ENCODE measurements at regions not wholly inside any gene's neighbourhood (a gene's known extent, or its start where the extent isn't known, plus 50 kb on each side); places are given as distances from the start of the nearest gene placed in this dataset.

DNA sequence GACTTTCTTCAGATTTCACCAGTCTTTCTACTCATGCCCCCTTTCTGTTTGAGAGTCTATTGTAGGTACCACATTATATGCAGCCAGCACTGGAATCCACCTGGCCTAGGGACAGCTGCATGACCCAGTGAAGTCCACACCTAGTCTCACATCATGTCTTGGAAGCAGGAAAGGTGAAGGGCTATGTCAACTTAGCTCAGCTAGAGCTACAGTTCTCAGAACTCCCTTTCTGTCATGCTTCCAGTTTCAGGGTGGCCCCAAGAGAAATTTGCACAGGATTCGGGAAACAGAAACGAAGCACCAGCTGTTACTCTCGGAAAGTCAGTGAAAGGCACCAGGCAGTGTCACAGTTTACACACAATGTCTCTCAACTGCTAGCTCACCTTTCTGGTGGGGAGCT lies 51.6 kb upstream of the NLRP1 start:
- intact Hi-C loops (cut with micrococcal nuclease), result no loop called here

DNA sequence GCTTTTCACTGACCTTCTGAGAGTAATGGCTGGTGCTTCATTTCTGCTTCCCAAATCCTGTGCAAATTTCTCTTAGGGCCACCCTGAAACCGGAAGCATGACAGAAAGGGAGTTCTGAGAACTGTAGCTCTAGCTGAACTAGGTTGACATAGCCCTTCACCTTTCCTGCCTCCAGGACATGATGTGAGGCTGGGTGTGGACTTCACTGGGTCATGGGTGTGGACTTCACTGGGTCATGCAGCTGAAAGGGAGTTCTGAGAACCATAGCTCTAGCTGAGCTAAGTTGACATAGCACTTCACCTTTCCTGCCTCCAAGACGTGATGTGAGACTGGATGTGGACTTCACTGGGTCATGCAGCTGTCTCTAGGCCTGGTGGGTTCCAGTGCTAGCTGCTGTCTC lies 54.3 kb upstream of the NLRP1 start:
- intact Hi-C loops (cut with micrococcal nuclease), result no loop called here

DNA sequence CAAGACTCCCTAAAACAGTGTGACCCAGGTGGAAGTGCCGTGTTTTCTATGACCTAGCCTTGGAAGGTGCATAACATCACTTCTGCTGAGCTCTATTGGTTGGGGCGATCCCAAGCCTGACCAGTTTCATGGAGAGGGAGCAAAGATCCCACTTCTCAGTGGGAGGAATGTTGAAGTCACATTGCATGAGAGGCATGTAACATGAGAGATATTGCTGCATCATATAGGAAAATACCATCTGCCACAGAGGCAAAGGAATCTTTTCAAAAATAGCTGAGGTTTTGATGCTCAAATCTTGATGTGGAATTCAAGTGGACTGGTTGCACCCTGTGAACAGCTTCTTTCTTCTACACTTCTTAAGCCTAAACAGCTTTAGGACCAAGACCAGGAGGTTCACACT lies 56.4 kb upstream of the NLRP1 start:
- intact Hi-C loops (cut with micrococcal nuclease), result no loop called here

DNA sequence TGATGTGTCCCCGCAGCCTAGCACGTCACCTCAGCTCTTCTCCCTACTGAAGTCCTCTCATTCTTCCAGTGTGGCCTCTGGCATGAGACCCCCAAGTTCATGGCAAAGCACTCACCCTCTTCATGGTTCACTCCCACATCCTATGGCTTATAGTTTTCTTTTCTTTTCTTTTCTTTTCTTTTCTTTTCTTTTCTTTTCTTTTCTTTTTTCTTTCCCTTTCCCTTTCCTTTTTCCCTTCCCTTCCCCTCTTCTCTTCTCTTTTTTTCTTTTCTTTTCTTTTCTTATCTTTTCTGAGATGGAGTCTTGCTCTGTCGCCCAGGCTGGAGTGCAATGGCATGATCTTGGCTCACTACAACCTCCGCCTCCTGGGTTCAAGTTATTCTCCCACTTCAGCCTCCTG lies 58.4 kb upstream of the NLRP1 start:
- intact Hi-C loops (cut with micrococcal nuclease), result no loop called here

DNA sequence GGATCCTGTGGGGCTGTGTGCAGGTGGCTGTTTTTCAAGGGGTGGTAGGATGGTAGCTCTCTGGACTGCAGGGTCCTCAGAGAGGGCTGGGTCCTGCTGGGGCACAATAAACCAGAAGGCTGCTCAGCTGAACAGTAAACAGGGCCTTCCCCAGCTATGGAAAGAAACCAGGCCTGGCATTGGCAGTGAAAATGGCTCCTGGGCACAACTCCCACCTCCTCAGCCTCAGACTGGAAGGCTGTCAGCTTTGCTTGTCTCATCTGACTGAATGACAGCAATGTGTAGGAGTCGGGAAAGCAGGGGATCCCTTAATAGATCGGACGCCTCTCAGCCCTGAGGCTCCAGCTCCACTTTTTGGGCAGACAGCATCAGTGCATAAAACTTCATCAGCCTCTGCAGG lies 59.8 kb upstream of the NLRP1 start:
- intact Hi-C loops (cut with micrococcal nuclease), result no loop called here

DNA sequence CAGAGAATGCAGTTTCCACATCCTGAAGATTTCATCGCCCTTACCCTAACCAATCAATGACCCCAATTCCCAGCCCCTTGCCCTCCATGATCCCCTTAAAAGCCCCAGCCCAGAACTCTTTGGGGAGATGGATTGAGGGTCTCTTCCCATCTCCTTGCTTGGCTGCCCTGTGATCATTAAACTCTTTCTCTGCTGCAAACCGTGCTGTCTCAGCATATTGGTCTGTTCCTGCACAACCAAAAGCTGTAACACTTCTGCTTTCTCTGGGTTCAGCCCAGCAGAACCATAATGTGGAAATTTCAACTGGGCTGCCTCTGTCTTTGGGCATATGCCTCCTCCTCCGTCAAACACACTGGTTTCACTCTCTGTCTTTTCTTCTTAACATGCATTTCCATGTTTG lies 67.0 kb upstream of the NLRP1 start:
- intact Hi-C loops (cut with micrococcal nuclease), result no loop called here

DNA sequence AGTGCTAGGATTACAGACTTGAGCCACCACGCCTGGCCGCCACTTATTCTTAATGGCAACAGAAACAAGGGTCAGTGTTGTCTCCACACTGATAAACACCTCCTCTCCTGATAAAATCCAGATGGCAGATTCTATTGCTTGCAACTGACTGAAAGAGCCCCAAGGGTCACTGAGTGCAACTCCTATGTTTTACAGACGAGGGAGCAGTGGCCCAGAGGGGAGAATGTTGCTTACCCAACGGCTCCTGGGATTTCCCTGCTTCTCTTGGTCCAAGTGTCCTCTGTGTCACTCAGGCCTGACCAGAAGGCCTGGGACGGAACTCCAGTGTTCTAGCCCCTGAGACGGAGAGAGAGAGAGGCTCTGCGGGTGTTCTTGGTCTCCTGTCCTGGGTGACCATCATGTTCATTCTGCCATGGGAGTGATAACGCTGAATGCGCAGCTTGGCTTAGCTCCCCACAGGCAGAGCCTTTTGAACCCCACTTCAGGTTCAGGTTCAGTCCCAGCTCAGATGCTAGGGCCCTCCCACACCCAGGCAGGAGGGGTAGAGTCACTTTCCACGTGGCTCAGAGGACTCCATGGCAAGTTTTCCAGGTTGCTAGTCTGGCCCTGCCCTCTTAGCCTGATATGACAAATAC lies 77.3 kb upstream of the NLRP1 start:
- intact Hi-C loops (cut with micrococcal nuclease), result no loop called here

DNA sequence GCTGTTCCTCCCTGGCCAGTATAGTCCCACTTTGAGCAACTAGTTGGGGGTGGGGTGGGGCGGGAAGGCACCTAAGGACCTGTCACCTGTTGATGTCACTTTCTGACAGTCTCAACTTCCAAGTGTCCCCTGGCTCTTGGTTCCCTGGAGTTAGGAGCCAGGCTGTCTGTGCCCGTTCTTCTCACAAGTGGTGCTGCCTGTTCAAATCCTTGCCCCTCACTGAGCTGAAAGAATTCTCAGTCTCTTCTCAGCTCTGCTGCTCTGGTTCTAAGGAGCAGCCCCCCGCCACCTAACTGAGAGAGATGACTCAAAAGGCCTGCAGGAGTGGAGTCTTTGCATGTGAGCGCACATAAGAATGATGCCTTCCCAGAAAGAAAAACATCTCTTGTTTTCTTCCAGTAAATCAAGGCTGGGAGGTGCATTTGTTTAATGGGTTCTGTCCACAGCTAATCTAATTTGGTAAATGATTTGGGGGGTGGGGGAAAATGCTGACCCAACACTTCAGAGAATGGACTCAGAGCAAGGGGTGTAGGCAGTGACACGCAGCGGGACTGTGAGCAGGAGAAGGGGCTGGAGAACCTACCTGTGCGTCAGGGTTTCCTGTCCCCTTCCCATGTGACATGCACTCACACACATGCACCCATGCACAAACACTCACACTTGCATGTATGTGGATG lies 78.2 kb upstream of the NLRP1 start:
- intact Hi-C loops (cut with micrococcal nuclease), result no loop called here

DNA sequence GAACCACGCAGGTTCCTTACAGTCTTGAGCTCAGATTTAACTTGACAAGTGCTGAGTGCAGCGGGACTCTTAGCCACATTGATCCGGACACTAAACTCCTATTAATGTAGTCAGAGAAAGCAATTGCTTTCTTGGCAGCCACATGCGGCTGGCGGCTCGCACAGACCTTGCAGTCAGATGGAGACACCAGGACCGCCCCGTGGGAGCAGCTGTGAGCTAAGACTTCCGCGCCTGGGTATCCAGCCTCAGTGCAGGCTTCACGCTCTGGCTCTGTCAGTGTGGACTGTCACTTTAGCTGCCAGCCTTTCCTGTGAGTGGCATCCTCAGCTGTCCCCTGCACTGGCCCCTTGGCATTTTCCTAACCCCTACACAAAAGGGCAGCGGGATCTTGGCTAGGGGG lies 80.9 kb upstream of the NLRP1 start:
- intact Hi-C loops (cut with micrococcal nuclease), result no loop called here

DNA sequence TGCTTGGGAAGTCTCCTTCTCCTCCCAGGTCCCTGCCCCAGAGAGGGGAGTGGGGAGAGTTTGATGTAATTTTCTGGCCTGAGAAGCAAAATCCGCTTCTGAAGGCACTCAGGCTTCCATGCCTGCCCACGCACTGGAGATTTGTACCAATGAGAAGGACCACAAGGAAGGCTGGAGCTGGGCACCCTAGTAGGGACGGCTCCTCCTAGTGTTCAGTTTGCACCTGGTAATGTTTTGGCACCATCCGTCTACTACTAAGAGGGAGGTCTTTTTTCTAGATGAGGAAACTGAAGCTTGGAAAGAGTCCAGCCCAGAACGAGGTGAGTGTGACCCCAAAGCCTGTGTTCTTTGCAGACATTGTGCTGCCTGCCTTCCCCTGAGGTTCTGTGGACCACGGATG lies 83.6 kb upstream of the NLRP1 start:
- intact Hi-C loops (cut with micrococcal nuclease), result no loop called here

DNA sequence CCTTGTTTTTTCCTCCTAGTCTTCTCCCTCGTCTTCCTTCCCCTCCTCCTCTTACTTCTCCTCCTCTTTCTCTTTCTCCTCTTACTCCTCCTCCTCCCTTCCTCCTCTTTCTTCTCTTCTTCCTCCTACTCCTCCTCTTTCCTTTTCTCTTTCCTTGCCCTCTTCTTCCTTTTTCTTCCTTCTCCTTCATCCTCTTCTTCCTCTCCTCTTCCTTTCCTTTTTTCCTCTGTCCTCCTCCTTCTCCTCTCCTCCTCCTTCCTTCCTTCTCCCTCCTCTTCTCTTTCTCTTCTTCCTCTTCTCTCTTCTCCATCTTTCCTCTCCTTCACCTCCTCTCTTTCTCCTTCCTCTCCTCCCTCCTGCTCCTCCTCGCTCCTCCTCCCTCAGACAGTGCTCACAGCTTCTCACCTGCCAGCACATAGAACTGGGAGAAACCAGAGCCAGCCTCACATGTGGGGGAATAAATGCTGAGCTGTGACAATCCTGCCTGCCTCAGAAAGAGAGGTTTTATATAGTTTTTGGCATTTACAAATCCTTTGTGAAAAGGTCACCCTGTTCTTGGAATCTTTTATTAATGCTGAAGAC lies 84.3 kb upstream of the NLRP1 start:
- intact Hi-C loops (cut with micrococcal nuclease), result no loop called here

DNA sequence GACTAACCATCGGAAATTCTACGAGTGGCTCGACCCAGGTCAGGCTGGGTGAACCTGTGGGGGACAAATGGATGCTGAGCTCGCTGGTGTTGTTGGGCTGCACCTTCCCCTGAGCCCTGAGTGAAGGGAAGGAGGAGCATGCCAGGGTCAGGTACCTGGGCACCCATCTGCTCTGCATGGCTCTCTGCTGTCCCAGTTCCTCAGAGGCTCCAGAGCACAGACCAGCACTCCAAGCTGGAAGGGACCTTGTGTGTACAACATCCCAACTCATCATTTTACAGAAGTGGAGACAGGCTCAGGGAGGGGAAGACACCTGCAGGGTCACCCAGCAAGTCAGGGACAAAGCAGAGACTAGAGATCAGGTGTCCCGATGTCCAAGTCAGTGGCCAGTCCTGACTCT lies 84.9 kb upstream of the NLRP1 start:
- intact Hi-C loops (cut with micrococcal nuclease), result no loop called here

DNA sequence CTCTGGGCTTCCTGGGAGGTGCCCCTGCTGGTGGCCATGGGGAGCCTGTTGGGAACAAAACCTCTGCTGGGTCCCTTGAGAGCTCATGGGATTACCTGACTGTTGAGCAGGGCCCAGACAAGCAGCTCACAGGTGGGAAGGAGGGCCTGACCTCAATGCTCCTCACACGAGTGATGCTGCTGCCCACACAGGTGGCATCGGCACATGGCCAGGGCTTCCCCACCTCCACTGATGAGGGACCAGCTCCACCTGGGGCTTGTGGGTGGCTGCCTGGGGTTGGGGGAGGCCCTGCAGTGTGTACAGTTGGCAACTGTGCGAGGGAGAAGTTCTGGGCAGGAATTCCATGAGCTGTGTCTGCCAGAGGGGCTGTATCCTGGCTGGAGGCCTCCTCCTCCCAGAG lies 87.8 kb upstream of the NLRP1 start:
- intact Hi-C loops (cut with micrococcal nuclease), result no loop called here

DNA sequence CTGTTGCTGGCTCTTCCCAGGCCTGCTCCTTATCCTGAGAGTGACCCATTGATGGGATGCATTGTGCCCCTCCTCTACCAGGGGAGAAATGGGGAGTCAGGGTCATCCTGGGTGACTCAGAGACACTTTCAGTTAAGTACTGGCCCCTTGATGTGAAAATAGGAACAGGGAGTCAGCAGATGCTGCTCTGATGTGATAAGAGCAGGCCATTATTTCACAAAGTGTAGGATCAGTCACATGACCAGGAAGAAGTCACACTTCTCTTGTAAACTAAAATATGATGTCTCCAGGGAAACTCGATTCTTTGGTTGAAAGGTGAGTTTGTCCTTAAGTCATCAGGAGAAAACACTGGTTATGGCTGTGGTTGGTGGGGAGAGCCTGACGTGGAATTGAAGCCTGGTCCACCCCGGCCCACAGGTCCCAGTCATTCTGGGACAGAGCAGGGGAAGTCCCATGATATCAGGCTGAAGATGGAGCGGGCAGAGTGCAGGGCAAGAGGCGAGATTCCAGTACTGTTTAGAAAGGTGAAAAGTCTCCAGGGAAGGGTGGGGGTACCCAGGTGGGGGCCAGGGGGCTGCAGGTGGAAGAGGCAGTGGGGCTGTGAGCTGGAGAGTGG lies 88.6 kb upstream of the NLRP1 start:
- intact Hi-C loops (cut with micrococcal nuclease), result no loop called here

DNA sequence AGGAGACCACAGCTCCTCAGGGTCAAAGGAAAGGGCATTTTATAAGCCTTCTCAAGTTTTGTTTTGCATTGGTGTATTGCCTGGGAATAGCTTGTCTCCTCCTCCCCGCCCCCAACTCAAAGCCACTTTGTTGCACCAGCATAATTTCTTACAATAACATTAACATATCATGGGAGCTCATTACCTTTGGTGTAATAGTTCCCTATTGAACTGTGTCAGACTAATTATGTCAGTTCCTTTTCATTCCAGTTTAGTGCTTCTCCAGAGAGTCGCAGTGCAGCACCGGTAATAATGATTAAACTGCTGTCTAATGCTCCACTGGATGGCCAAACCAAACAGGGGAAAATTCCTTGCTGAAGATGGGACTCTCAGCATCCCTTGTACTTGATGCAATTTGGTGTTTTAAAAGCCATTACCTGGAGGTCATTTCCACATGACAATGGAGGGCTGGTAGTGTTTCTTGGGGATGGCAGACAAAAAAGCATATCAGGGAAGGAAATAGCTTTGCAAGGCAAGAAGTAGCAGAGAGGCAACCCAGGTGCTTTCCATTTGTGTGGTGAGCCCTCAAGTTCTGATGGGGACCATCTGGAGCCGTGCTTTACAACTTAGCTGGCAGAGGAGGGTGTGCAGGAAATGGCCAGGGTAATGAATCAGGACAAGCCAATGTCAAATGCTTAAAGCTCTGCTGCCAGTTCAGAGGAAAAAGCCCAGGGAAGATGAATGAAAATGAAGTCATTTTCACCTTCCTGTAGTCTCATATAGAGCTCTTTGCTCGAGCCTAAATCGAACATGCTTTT lies 91.5 kb upstream of the NLRP1 start:
- intact Hi-C loops (cut with micrococcal nuclease), result no loop called here

DNA sequence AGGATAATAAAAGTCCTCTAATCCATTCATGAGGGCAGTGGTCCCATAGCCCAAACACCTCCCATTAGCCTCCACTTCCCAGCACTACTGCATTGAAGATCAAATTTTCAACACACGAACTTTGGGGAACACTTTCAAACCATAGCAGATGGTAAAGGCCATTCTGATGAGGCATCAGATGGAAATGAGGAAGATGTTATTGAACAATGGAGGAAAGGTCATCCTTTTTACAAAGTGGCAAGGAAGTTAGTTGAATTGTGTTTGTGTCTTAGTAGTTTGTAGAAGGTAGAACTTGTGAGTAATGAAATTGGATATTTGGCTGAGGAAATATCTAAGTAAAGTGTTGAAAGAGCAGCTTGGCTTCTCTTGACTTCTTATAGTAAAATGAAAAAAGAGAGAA lies 93.3 kb upstream of the NLRP1 start:
- intact Hi-C loops (cut with micrococcal nuclease), result no loop called here

DNA sequence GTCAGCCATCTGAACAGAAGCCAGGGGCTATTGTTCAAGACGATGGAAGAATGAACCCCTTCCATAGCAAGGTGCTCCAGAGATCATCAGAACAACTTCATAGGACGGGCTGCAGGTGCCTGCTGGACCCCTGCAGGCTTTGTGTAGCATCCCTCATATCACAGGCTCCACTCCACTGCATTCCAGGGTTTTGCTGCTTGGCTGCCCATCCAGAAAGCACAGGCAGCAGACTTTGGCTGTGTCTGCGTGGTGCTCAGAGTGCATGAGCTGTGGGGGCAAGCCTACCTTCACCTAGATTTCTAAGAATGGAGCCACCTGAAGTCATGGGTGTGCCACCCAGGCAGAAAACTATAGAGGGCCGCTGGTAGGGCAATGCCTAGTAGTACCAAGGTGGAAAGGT lies 93.9 kb upstream of the NLRP1 start:
- intact Hi-C loops (cut with micrococcal nuclease), result no loop called here

DNA sequence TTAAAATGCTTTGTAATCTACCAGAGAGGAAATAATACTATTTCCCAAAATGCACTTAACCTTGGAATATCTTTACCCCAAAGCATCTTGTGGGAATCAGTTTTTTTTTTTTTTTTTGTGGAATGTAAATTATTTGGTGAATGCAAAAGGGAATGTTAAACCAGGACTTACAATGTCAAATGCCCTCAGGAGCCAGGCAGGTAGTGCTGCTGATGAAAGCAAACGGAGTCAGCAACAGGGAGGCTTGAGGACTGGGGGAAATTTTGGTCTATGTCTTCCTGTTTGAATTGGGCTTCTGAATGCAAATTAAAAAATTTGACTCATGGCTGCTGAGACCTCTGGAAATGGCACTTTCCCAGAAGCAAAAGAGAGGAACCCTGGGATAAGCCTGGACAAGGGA lies 96.5 kb upstream of the NLRP1 start:
- intact Hi-C loops (cut with micrococcal nuclease), result no loop called here

DNA sequence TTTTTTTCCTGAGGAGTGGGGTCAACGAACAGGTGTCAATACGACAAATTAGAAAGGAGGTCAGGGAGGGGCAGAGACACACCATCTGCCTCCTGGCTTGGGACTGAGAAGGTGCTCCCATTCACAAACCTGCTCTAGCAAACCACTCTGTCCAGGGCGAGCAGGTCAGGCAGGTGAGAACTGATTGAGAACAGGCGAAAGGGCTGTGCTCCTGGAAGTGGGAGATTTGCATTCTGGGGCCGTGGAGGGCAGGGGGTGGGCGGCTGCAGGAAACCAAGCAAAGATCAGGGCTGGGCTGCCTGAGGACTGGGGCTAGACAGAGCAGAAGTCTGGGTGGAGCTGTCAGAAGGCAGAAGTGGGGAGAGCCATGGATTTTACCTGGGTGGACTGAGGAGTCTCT lies 98.9 kb upstream of the NLRP1 start:
- intact Hi-C loops (cut with micrococcal nuclease), result no loop called here

DNA sequence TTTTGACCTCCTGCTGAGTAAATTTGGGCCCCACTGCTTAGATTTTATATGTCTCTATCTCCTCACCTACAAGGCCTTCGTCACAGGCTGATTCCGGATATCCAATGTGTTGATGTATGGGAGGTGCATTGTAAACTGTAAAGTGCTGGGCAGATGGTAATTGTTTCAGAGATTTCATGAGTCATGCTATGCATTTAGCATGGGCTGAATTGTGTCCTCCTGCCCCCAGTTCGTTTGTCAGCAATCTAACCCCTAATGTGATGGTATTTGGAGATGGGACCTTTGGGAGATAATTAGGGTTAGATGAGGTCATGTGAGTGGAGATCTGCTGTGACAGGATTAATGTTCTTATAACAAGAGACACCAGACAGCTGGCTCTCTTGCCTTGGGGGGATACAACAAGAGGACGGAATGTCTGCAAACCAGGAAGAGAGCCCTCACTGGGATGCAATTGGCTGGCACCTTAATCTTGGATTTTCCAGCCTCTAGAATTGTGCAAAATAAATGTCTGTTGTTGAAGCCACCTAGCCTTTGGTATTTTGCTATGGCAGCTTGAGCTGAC lies 101.8 kb upstream of the NLRP1 start:
- intact Hi-C loops (cut with micrococcal nuclease), result no loop called here

DNA sequence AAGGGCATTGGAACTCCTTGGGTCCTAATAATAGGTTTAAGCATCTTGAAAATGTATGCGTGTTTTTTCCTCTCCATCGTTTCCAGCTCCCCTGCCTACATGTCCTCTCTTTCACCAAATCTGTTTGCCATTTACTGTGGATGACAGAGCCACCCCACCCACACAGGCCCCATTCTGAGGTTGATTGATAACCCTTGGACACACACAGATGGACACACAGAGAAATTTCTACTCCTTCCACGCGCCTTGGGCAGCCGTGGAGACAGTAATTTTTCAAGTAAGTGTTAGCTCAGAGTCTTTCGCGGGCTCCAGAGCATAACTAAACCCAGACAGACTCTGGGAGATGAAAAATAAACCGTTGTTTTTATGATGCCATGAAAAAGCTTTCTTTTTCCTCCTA lies 103.3 kb upstream of the NLRP1 start:
- intact Hi-C loops (cut with micrococcal nuclease), result no loop called here

DNA sequence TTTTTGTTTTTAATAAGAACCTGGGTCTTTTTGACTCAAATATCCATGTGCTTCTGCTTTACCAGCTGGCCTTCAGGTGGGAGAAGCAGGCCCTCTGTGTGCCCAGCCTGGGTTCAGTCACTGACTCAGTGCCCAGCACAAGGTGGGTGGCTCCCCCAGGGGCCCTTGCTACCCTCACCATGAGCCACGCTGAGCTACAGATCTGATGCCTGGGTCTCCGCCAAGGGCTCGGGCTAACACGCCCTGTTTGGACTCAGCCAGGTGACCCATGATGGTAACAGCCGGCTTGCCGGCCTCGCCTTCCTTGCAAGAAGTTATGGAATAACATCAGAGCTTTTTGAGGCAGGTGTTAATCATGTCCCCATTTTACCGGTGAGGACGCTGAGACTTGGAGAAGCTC lies 109.5 kb upstream of the NLRP1 start:
- intact Hi-C loops (cut with micrococcal nuclease), result no loop called here
